HCT116 (cell line): ENCODE measurements at regions not wholly inside any gene's neighbourhood (a gene's known extent, or its start where the extent isn't known, plus 50 kb on each side); places are given as distances from the start of the nearest gene placed in this dataset.

Source experiments
- ATAC-seq: fragments of 200-7000 bp; cut with Tn5 transposase; 2 replicates; pipeline ENCODE4 v1.9.1; 2020; ENCODE audit warnings: mild to moderate bottlenecking, moderate library complexity
- BruUV-seq: library from RNA; stranded (reverse); fragments of 400-500 nt; replicated peaks from 2 replicates; lab custom pipeline; 2021; lab: Mats Ljungman, UMichigan
- CTCF ChIA-PET: fragments of 300-600 bp; sonication (Branson Sonifier 250); formaldehyde crosslinking; loops from one replicate; lab custom pipeline; 2021; ENCODE audit warnings: antibody characterized with exemption; lab: Charles Lee
- POLR2A ChIA-PET: fragments of 300-600, 350-600 bp; sonication (Branson Sonifier 250); formaldehyde crosslinking; loops from one replicate; lab custom pipeline; 2021; ENCODE audit warnings: antibody characterized with exemption; lab: Charles Lee
- RAD21 ChIA-PET, 2 experiments: fragments of 300-600 bp; sonication (Branson Sonifier 250); formaldehyde crosslinking; loops; one replicate each; lab custom pipeline; 2023; ENCODE audit warnings: low total read pairs in 2 of 2; ENCODE audit not compliant: uncharacterized antibody in 2 of 2, unreplicated experiment in 2 of 2, low non-redundant PET in 1 of 2; lab: Charles Lee
- DNase-seq: peaks from one replicate; pipeline ENCODE4 v3.0.0-alpha.2; 2010; ENCODE audit warnings: low read depth, low spot score
- H2AFZ ChIP-seq: fragments of 200-600 bp; shearing (Covaris generic), sonication (generic); 2 replicates; pipeline ENCODE4 v1.6.1; 2017; ENCODE audit warnings: low read depth, mixed run types, mixed read lengths, antibody characterized with exemption, low read length; ENCODE audit not compliant: poor library complexity, severe bottlenecking
- H3K27ac ChIP-seq: 2 replicates; pipeline ENCODE4 v1.5.1; 2012; ENCODE audit warnings: low read depth, low read length
- H3K27me3 ChIP-seq: fragments of 200-600 bp; sonication (generic); 2 replicates; pipeline ENCODE4 v1.6.1; 2016; ENCODE audit warnings: mixed run types, low read length, mixed read lengths; ENCODE audit not compliant: insufficient read depth
- H3K36me3 ChIP-seq, 2 experiments: fragments of 200-500 bp in 1 of 2; fragments of 200-600 bp in 1 of 2; sonication (Bioruptor generic) in 1 of 2; sonication (generic) in 1 of 2; 2 replicates each; pipeline versions ENCODE4 v1.5.1 to v1.6.1; 2014 to 2016; ENCODE audit warnings: low read length in 2 of 2, inconsistent platforms in 1 of 2, mixed read lengths in 1 of 2, mixed run types in 1 of 2; ENCODE audit not compliant: insufficient read depth in 2 of 2, control insufficient read depth in 1 of 2
- H3K4me1 ChIP-seq, 2 experiments: fragments of 200-600 bp in 1 of 2; sonication (generic) in 1 of 2; 2 replicates each; pipeline versions ENCODE4 v1.5.1 to v1.6.1; 2012 to 2017; ENCODE audit warnings: low read length in 2 of 2, inconsistent platforms in 1 of 2, mild to moderate bottlenecking in 1 of 2, mixed read lengths in 1 of 2, mixed run types in 1 of 2, moderate library complexity in 1 of 2; ENCODE audit not compliant: insufficient read depth in 2 of 2, control insufficient read depth in 1 of 2
- H3K4me2 ChIP-seq: fragments of 200-600 bp; sonication (generic); 2 replicates; pipeline ENCODE4 v1.6.1; 2017; ENCODE audit warnings: mixed run types, low read length, mixed read lengths
- H3K4me3 ChIP-seq, 2 experiments: fragments of 200-600 bp in 1 of 2; sonication (generic) in 1 of 2; replicated peaks in 1 of 2; 2 replicates each; pipeline ENCODE4 v1.5.1; 2011 to 2016; ENCODE audit warnings: low read length in 2 of 2, control low read depth in 1 of 2, low read depth in 1 of 2, mild to moderate bottlenecking in 1 of 2, mixed read lengths in 1 of 2, mixed run types in 1 of 2
- H3K79me2 ChIP-seq: fragments of 200-600 bp; sonication (generic); 2 replicates; pipeline ENCODE4 v1.6.1; 2017; ENCODE audit warnings: mild to moderate bottlenecking, mixed run types, low read length, moderate library complexity, mixed read lengths; ENCODE audit not compliant: insufficient read depth
- H3K9ac ChIP-seq: fragments of 200-600 bp; sonication (generic); 2 replicates; pipeline ENCODE4 v1.6.1; 2016; ENCODE audit warnings: low read length, mixed read lengths
- H3K9me2 ChIP-seq: fragments of 200-600 bp; sonication (generic), shearing (Covaris generic); 2 replicates; pipeline ENCODE4 v1.6.1; 2017; ENCODE audit warnings: mixed run types, mild to moderate bottlenecking, moderate library complexity; ENCODE audit not compliant: insufficient read depth
- H3K9me3 ChIP-seq, 2 experiments: fragments of 200-500 bp in 1 of 2; fragments of 200-600 bp in 1 of 2; sonication (Bioruptor generic) in 1 of 2; sonication (generic) in 1 of 2; 2 replicates each; pipeline ENCODE4 v1.6.1; 2014 to 2017; ENCODE audit warnings: low read length in 2 of 2, mixed read lengths in 2 of 2, inconsistent platforms in 1 of 2, low read depth in 1 of 2, mild to moderate bottlenecking in 1 of 2, mixed run types in 1 of 2, moderate library complexity in 1 of 2; ENCODE audit not compliant: control insufficient read depth in 1 of 2, insufficient read depth in 1 of 2
- H4K20me1 ChIP-seq: fragments of 200-600 bp; sonication (generic), shearing (Covaris generic); 2 replicates; pipeline ENCODE4 v1.6.1; 2017; ENCODE audit warnings: mixed run types, mild to moderate bottlenecking, moderate library complexity; ENCODE audit not compliant: insufficient read depth
- CTCF ChIP-seq, 3 experiments: fragments of 200-600 bp in 1 of 3; sonication (generic) in 1 of 3; IDR thresholded peaks in 2 of 3; conservative IDR thresholded peaks in 1 of 3; 2 replicates each; pipeline ENCODE4 v1.5.1; 2012 to 2017; ENCODE audit warnings: low read depth in 2 of 3, low read length in 2 of 3, antibody characterized with exemption in 1 of 3, borderline replicate concordance in 1 of 3, control low read depth in 1 of 3, mild to moderate bottlenecking in 1 of 3, mixed read lengths in 1 of 3, mixed run types in 1 of 3, moderate library complexity in 1 of 3; ENCODE audit not compliant: insufficient read depth in 1 of 3
- EGR1 ChIP-seq: IDR thresholded peaks from 2 replicates; pipeline ENCODE4 v1.6.1; 2012; ENCODE audit warnings: low read depth
- ELF1 ChIP-seq: IDR thresholded peaks from 2 replicates; pipeline ENCODE4 v1.6.1; 2012; ENCODE audit warnings: low read depth, borderline replicate concordance
- EZH2phosphoT487 ChIP-seq: fragments of 200-600 bp; IDR thresholded peaks from 2 replicates; pipeline ENCODE4 v1.6.1; 2018; ENCODE audit warnings: antibody characterized with exemption, borderline replicate concordance
- POLR2AphosphoS5 ChIP-seq: IDR thresholded peaks from 2 replicates; pipeline ENCODE4 v1.6.1; 2011; ENCODE audit warnings: mild to moderate bottlenecking, low read depth, low read length, moderate library complexity
- SIN3A ChIP-seq: IDR thresholded peaks from 2 replicates; pipeline ENCODE4 v1.6.1; 2012; ENCODE audit warnings: low read depth
- intact Hi-C: fragments of 100-400 bp; cut with micrococcal nuclease; formaldehyde crosslinking; loops from 2 replicates; pipeline ENCODE4 v1.10.0; 2022

- Histone ChIP-seq H3K9me3 (no peaks in the 10 kb centered on the region), H2AFZ (no peak overlapping the region), H4K20me1 (no peaks in the 10 kb centered on the region), H3K36me3 (no peaks in the 10 kb centered on the region), H3K9me2 (no peaks in the 10 kb centered on the region), H3K9ac (no peak overlapping the region), H3K27ac (no peak overlapping the region), H3K27me3 (no peaks in the 10 kb centered on the region), H3K4me2 (no peak overlapping the region), H3K4me1 (peaks cover 44 to 52% of the 10 kb centered on the region in 2 experiments), H3K79me2 (no peaks in the 10 kb centered on the region), H3K4me3 (no peak overlapping the region)
- CTCF ChIA-PET, result no interaction called here
- no peak for ATAC-seq
- DNase-seq, result no peak
- intact Hi-C loops, result no loop called here
- no peak for TF ChIP-seq ELF1
- no peak for TF ChIP-seq POLR2AphosphoS5
- TF ChIP-seq SIN3A, result no peak
- no peak for TF ChIP-seq EGR1
- TF ChIP-seq EZH2phosphoT487, result no peak
- TF ChIP-seq CTCF (IDR thresholded peaks at IDR 0.05 in 2 of 3, conservative IDR thresholded peaks at IDR 0.05 in 1 of 3; ENCODE audit: borderline replicate concordance in 1 of 3, insufficient read depth in 1 of 3, low read depth in 2 of 3, low read length in 2 of 3), result no peak
- RAD21 ChIA-PET, result no interaction called here
- no TSS peak for BruUV-seq
- POLR2A ChIA-PET, result no interaction called here
These were observed 154.6 kb upstream of the FAT1 start for GRCh38 chr4:186878203-186878776.
